ENCODE measurements at regions not wholly inside any gene's neighbourhood (a gene's known extent, or its start where the extent isn't known, plus 50 kb on each side); places are given as distances from the start of the nearest gene placed in this dataset.

DNA sequence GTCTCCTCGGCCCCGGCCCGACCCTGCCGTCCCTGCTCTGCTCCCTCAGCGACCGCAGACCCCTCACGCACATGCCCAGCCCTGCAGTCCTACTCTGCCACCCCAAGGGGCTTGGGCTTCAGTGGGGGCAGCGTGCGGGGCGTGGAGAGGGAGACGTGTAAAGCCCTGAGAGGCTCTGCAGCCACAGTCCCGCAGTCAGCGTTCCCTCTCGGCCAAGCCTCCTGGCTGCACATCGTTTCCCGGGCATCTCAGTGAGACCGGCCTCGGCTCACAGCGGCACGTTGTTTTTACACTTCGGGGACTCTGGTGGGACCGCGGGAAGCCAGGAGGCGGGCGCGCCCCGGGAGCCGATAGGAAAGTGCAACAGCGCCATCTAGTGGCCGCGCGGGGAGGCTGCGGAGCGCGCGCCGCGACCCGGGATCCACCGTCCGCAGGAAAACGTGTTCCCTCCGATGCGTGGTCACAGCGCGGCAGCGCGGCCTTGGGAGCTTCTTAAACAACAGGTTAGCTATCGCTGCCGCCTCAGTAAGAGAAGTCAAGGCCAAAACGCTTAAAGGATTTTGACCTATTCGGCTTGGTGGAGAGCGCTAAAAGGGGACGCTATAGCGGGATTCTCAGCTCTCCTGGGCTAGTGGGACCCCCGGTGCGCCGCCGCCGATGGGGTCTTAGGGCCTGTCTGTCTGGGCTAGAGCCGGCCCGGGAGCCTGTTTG lies 226.8 kb upstream of the IGF1R start (continued):
- TF ChIP-seq AFF4 (CRISPR knock-in tag; IDR thresholded peaks at IDR 0.05; ENCODE audit: borderline replicate concordance), result peak; percentile 97
- no peak for TF ChIP-seq MXD4 (CRISPR knock-in tag; IDR thresholded peaks at IDR 0.05; ENCODE audit: borderline replicate concordance)
- TF ChIP-seq IRF1 (CRISPR knock-in tag; IDR thresholded peaks at IDR 0.05), result peak; percentile 75; the same call in 1 of the 2 replicates
- no peak for TF ChIP-seq ATF1 (CRISPR knock-in tag; IDR thresholded peaks at IDR 0.05)
- TF ChIP-seq RELA (CRISPR knock-in tag; IDR thresholded peaks at IDR 0.05; ENCODE audit: borderline replicate concordance), result peak; percentile 79; the same call in 1 of the 2 replicates
- no peak for TF ChIP-seq GABPB1 (CRISPR knock-in tag; IDR thresholded peaks at IDR 0.05)
- TF ChIP-seq TEAD1 (CRISPR knock-in tag; IDR thresholded peaks at IDR 0.05), result peak; percentile 92
- TF ChIP-seq, protein P1, sequence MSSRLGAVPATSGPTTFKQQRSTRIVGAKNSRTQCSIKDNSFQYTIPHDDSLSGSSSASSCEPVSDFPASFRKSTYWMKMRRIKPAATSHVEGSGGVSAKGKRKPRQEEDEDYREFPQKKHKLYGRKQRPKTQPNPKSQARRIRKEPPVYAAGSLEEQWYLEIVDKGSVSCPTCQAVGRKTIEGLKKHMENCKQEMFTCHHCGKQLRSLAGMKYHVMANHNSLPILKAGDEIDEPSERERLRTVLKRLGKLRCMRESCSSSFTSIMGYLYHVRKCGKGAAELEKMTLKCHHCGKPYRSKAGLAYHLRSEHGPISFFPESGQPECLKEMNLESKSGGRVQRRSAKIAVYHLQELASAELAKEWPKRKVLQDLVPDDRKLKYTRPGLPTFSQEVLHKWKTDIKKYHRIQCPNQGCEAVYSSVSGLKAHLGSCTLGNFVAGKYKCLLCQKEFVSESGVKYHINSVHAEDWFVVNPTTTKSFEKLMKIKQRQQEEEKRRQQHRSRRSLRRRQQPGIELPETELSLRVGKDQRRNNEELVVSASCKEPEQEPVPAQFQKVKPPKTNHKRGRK (CRISPR knock-in tag; IDR thresholded peaks at IDR 0.05; ENCODE audit: borderline replicate concordance), result no peak
- TF ChIP-seq HMGA2 (CRISPR knock-in tag; IDR thresholded peaks at IDR 0.05), result no peak
- TF ChIP-seq ZNF121 (CRISPR knock-in tag; IDR thresholded peaks at IDR 0.05), result no peak
- TF ChIP-seq, protein P2, sequence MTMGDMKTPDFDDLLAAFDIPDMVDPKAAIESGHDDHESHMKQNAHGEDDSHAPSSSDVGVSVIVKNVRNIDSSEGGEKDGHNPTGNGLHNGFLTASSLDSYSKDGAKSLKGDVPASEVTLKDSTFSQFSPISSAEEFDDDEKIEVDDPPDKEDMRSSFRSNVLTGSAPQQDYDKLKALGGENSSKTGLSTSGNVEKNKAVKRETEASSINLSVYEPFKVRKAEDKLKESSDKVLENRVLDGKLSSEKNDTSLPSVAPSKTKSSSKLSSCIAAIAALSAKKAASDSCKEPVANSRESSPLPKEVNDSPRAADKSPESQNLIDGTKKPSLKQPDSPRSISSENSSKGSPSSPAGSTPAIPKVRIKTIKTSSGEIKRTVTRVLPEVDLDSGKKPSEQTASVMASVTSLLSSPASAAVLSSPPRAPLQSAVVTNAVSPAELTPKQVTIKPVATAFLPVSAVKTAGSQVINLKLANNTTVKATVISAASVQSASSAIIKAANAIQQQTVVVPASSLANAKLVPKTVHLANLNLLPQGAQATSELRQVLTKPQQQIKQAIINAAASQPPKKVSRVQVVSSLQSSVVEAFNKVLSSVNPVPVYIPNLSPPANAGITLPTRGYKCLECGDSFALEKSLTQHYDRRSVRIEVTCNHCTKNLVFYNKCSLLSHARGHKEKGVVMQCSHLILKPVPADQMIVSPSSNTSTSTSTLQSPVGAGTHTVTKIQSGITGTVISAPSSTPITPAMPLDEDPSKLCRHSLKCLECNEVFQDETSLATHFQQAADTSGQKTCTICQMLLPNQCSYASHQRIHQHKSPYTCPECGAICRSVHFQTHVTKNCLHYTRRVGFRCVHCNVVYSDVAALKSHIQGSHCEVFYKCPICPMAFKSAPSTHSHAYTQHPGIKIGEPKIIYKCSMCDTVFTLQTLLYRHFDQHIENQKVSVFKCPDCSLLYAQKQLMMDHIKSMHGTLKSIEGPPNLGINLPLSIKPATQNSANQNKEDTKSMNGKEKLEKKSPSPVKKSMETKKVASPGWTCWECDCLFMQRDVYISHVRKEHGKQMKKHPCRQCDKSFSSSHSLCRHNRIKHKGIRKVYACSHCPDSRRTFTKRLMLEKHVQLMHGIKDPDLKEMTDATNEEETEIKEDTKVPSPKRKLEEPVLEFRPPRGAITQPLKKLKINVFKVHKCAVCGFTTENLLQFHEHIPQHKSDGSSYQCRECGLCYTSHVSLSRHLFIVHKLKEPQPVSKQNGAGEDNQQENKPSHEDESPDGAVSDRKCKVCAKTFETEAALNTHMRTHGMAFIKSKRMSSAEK (CRISPR knock-in tag; IDR thresholded peaks at IDR 0.05; ENCODE audit: borderline replicate concordance), result no peak
- TF ChIP-seq GRHL2 (CRISPR knock-in tag; IDR thresholded peaks at IDR 0.05; ENCODE audit: insufficient replicate concordance, severe bottlenecking), result no peak
- TF ChIP-seq TP53 (CRISPR knock-in tag; IDR thresholded peaks at IDR 0.05), result peak; percentile 94
- peak; percentile 61; the same call in 1 of the 2 replicates for TF ChIP-seq SMAD3 (CRISPR knock-in tag; IDR thresholded peaks at IDR 0.05; ENCODE audit: borderline replicate concordance)
- TF ChIP-seq, protein P3, sequence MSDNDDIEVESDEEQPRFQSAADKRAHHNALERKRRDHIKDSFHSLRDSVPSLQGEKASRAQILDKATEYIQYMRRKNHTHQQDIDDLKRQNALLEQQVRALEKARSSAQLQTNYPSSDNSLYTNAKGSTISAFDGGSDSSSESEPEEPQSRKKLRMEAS (CRISPR knock-in tag; IDR thresholded peaks at IDR 0.05), result peak; percentile 100
- no peak for TF ChIP-seq ZNF416 (CRISPR knock-in tag; IDR thresholded peaks at IDR 0.05)
- peak; percentile 81; the same call in 1 of the 2 replicates for TF ChIP-seq JUN (CRISPR knock-in tag; IDR thresholded peaks at IDR 0.05)
- TF ChIP-seq, protein P4, sequence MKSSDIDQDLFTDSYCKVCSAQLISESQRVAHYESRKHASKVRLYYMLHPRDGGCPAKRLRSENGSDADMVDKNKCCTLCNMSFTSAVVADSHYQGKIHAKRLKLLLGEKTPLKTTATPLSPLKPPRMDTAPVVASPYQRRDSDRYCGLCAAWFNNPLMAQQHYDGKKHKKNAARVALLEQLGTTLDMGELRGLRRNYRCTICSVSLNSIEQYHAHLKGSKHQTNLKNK (CRISPR knock-in tag; IDR thresholded peaks at IDR 0.05), result no peak
- TF ChIP-seq ZNF671 (CRISPR knock-in tag; IDR thresholded peaks at IDR 0.05), result no peak
- peak; percentile 66; the same call in 1 of the 2 replicates for TF ChIP-seq FOXK1 (CRISPR knock-in tag; IDR thresholded peaks at IDR 0.05)
- no peak for TF ChIP-seq SMAD4 (CRISPR knock-in tag; IDR thresholded peaks at IDR 0.05)
- TF ChIP-seq NFATC4 (CRISPR knock-in tag; IDR thresholded peaks at IDR 0.05), result no peak
- TF ChIP-seq SP1 (CRISPR knock-in tag; conservative IDR thresholded peaks at IDR 0.05), result peak; percentile 56; the same call in 1 of the 2 replicates
- TF ChIP-seq EMX1 (CRISPR knock-in tag; IDR thresholded peaks at IDR 0.05), result no peak
- TF ChIP-seq FOXP4 (CRISPR knock-in tag; IDR thresholded peaks at IDR 0.05), result peak; percentile 71

Measured in WTC11 (cell line).